Liver (tissue), 8 donors: ENCODE measurements at regions not wholly inside any gene's neighbourhood (a gene's known extent, or its start where the extent isn't known, plus 50 kb on each side); places are given as distances from the start of the nearest gene placed in this dataset.

Experiments
- DNase-seq: peaks from one replicate; pipeline ENCODE4 v3.0.0-alpha.2; 2017; ENCODE audit warnings: low spot score
- H3K27ac ChIP-seq, 2 donors: one replicate each; pipeline ENCODE4 v1.7.0; 2013; ENCODE audit warnings: inconsistent platforms in 2 of 2, low read length in 2 of 2, control low read depth in 1 of 2, low read depth in 1 of 2, mild to moderate bottlenecking in 1 of 2
- H3K27me3 ChIP-seq, 4 donors: one replicate each; pipeline versions ENCODE4 v1.6.1 to v1.7.0; 2013; ENCODE audit warnings: low read length in 3 of 4, inconsistent platforms in 1 of 4, mild to moderate bottlenecking in 1 of 4, moderate library complexity in 1 of 4; ENCODE audit not compliant: control insufficient read depth in 4 of 4, insufficient read depth in 4 of 4
- H3K36me3 ChIP-seq, 4 donors: one replicate each; pipeline versions ENCODE4 v1.6.1 to v1.7.0; 2013; ENCODE audit warnings: low read length in 3 of 4, mild to moderate bottlenecking in 3 of 4, low read depth in 1 of 4, moderate library complexity in 1 of 4; ENCODE audit not compliant: control insufficient read depth in 4 of 4, insufficient read depth in 3 of 4
- H3K4me1 ChIP-seq, 4 donors: one replicate each; pipeline versions ENCODE4 v1.6.1 to v1.7.0; 2013; ENCODE audit warnings: low read length in 3 of 4, mild to moderate bottlenecking in 3 of 4, moderate library complexity in 1 of 4; ENCODE audit not compliant: control insufficient read depth in 4 of 4, insufficient read depth in 4 of 4
- H3K4me3 ChIP-seq, 3 donors: one replicate each; pipeline versions ENCODE4 v1.6.1 to v1.7.0; 2013; ENCODE audit warnings: low read length in 3 of 3, control low read depth in 1 of 3, low read depth in 1 of 3, mild to moderate bottlenecking in 1 of 3
- H3K9ac ChIP-seq, 2 donors: one replicate each; pipeline ENCODE4 v1.7.0; 2013; ENCODE audit warnings: low read length in 2 of 2, mild to moderate bottlenecking in 2 of 2, moderate library complexity in 2 of 2, control low read depth in 1 of 2, low read depth in 1 of 2
- H3K9me3 ChIP-seq, 4 donors: one replicate each; pipeline versions ENCODE4 v1.6.1 to v1.7.0; 2013; ENCODE audit warnings: low read length in 3 of 4; ENCODE audit not compliant: control insufficient read depth in 4 of 4
- CTCF ChIP-seq: fragments of 150-350 bp; IDR thresholded peaks from 2 replicates; pipeline ENCODE4 v1.5.1; 2017; ENCODE audit warnings: improper control_type of control experiment, low read depth, low read length; ENCODE audit not compliant: missing input control
- EGR1 ChIP-seq, 2 donors: IDR thresholded peaks; 2 replicates each; pipeline ENCODE4 v1.6.1; 2016 to 2018; ENCODE audit warnings: antibody characterized with exemption in 2 of 2, low read depth in 2 of 2
- FOXA2 ChIP-seq: IDR thresholded peaks from 2 replicates; pipeline ENCODE4 v1.6.1; 2016; ENCODE audit warnings: antibody characterized with exemption
- HNF4A ChIP-seq, 2 donors: conservative IDR thresholded peaks; 2 replicates each; pipeline ENCODE4 v1.6.1; 2016; ENCODE audit warnings: antibody characterized with exemption in 2 of 2, mild to moderate bottlenecking in 2 of 2
- HNF4G ChIP-seq: IDR thresholded peaks from 2 replicates; pipeline ENCODE4 v1.6.1; 2016; ENCODE audit warnings: antibody characterized with exemption
- JUND ChIP-seq, 2 donors: IDR thresholded peaks; 2 replicates each; pipeline ENCODE4 v1.6.1; 2016; ENCODE audit warnings: antibody characterized with exemption in 2 of 2
- MAX ChIP-seq: IDR thresholded peaks from 2 replicates; pipeline ENCODE4 v1.6.1; 2016; ENCODE audit warnings: antibody characterized with exemption
- NR2F2 ChIP-seq: IDR thresholded peaks from 2 replicates; pipeline ENCODE4 v1.6.1; 2016; ENCODE audit warnings: antibody characterized with exemption
- RAD21 ChIP-seq, 2 donors: IDR thresholded peaks; 2 replicates each; pipeline ENCODE4 v1.6.1; 2016; ENCODE audit warnings: antibody characterized with exemption in 2 of 2, mild to moderate bottlenecking in 2 of 2
- REST ChIP-seq: IDR thresholded peaks from 2 replicates; pipeline ENCODE4 v1.6.1; 2016; ENCODE audit warnings: antibody characterized with exemption, mild to moderate bottlenecking
- SP1 ChIP-seq: IDR thresholded peaks from 2 replicates; pipeline ENCODE4 v1.6.1; 2018; ENCODE audit warnings: antibody characterized with exemption, mild to moderate bottlenecking
- TAF1 ChIP-seq: conservative IDR thresholded peaks from 2 replicates; pipeline ENCODE4 v1.6.1; 2016; ENCODE audit warnings: antibody characterized with exemption, mild to moderate bottlenecking
- ZBTB33 ChIP-seq: IDR thresholded peaks from 2 replicates; pipeline ENCODE4 v1.6.1; 2016; ENCODE audit warnings: antibody characterized with exemption
- WGBS: extraction: QIAGEN DNeasy Blood & Tissue Kit; methylation state at CpG from one replicate; pipeline ENCODE4 v1.1.7; 2013; 5-methylcytosine and 5-hydroxymethylcytosine counted together
- donor health status: healthy.
- donor health status: healthy.
- donor health status: healthy.
- donor health status: healthy.
- donor health status: healthy.

GRCh38 chr15:81785181-81785580 is 260.6 kb downstream of the MEX3B start:
- H3K27me3 ChIP-seq, result peaks cover 0 to 4% (median 0%) of the 10 kb centered on the region in 4 donors
- no peak for DNase-seq

GRCh38 chr15:81784751-81785150 is 261.1 kb downstream of the MEX3B start:
- TF ChIP-seq TAF1 (no peak), FOXA2 (no peak), MAX (no peak)
- no peak for DNase-seq
- Histone ChIP-seq H3K27me3 (peaks cover 0 to 4% (median 0%) of the 10 kb centered on the region in 4 donors), H3K27ac (no peak overlapping the region), H3K9ac (no peak overlapping the region), H3K36me3 (no peaks in the 10 kb centered on the region), H3K9me3 (no peaks in the 10 kb centered on the region), H3K4me3 (no peak overlapping the region), H3K4me1 (no peaks in the 10 kb centered on the region)
- 80% methylated on average over 6 of the region's 6 CpGs for WGBS

More at GRCh38 chr15:81785181-81785580, 260.6 kb downstream of the MEX3B start:
- Histone ChIP-seq H3K27ac (no peak overlapping the region), H3K9me3 (no peaks in the 10 kb centered on the region), H3K36me3 (no peaks in the 10 kb centered on the region), H3K9ac (no peak overlapping the region), H3K4me3 (no peak overlapping the region), H3K4me1 (no peaks in the 10 kb centered on the region)
- no peak for TF ChIP-seq HNF4G
- no peak for TF ChIP-seq ZBTB33
- WGBS, result 78% methylated on average over 4 of the region's 4 CpGs

- Histone ChIP-seq H3K36me3 (no peaks in the 10 kb centered on the region), H3K4me3 (no peak overlapping the region), H3K9me3 (no peaks in the 10 kb centered on the region), H3K9ac (no peak overlapping the region), H3K27ac (no peak overlapping the region), H3K27me3 (peaks cover 0 to 4% (median 0%) of the 10 kb centered on the region in 4 donors), H3K4me1 (no peaks in the 10 kb centered on the region)
- TF ChIP-seq HNF4G (no peak), JUND (IDR thresholded peaks at IDR 0.05) (no peak), HNF4A (conservative IDR thresholded peaks at IDR 0.05) (no peak)
- WGBS, result 85% methylated on average over 3 of the region's 3 CpGs
- DNase-seq, result no peak
Measured at GRCh38 chr15:81783586-81783985, 262.2 kb downstream of the MEX3B start.

GRCh38 chr15:81783076-81783475 is 262.7 kb downstream of the MEX3B start:
- Histone ChIP-seq H3K4me3 (no peak overlapping the region), H3K9me3 (no peaks in the 10 kb centered on the region), H3K27me3 (peaks cover 0 to 4% (median 0%) of the 10 kb centered on the region in 4 donors), H3K36me3 (no peaks in the 10 kb centered on the region), H3K9ac (no peak overlapping the region), H3K4me1 (no peaks in the 10 kb centered on the region), H3K27ac (no peak overlapping the region)
- no peak for DNase-seq
- TF ChIP-seq FOXA2 (no peak), ZBTB33 (no peak), NR2F2 (no peak), REST (no peak), SP1 (no peak), HNF4G (no peak), TAF1 (no peak), RAD21 (IDR thresholded peaks at IDR 0.05) (no peak), MAX (no peak), CTCF (no peak), EGR1 (IDR thresholded peaks at IDR 0.05; ENCODE audit: low read depth in 2 of 2) (no peak)
- 71% methylated on average over 5 of the region's 5 CpGs for WGBS
